Upper lobe of left lung (tissue), 6 donors: ENCODE measurements at regions not wholly inside any gene's neighbourhood (a gene's known extent, or its start where the extent isn't known, plus 50 kb on each side); places are given as distances from the start of the nearest gene placed in this dataset.

Source experiments
- ATAC-seq, 2 donors: fragments of 200-7000 bp; cut with Tn5 transposase; one replicate each; pipeline ENCODE4 v1.9.1; 2022; ENCODE audit warnings: mild to moderate bottlenecking in 2 of 2, moderate library complexity in 2 of 2; ENCODE audit not compliant: low FRiP score in 2 of 2
- DNase-seq, 2 donors: peaks; one replicate each; pipeline ENCODE4 v3.0.0-alpha.2; 2019 to 2020
- H3K27ac ChIP-seq, 4 donors: fragments of 200-600 bp; sonication (generic); one replicate each; pipeline ENCODE4 v1.5.1; 2016 to 2019
- H3K27me3 ChIP-seq, 4 donors: fragments of 200-600 bp; sonication (generic); one replicate each; pipeline ENCODE4 v1.5.1; 2017 to 2019
- H3K36me3 ChIP-seq, 4 donors: fragments of 200-600 bp; sonication (generic); one replicate each; pipeline ENCODE4 v1.5.1; 2016 to 2019
- H3K4me1 ChIP-seq, 4 donors: fragments of 200-600 bp; sonication (generic); one replicate each; pipeline ENCODE4 v1.5.1; 2018 to 2019
- H3K4me3 ChIP-seq, 4 donors: fragments of 200-600 bp; sonication (generic); one replicate each; pipeline ENCODE4 v1.5.1; 2017 to 2019; ENCODE audit warnings: mild to moderate bottlenecking in 2 of 4, moderate library complexity in 1 of 4
- H3K9me3 ChIP-seq, 4 donors: fragments of 200-600 bp; sonication (generic); one replicate each; pipeline ENCODE4 v1.5.1; 2018 to 2019
- EP300 ChIP-seq, 4 donors: sonication (generic); formaldehyde crosslinking; IDR thresholded peaks; one replicate each; pipeline ENCODE4 v1.5.1; 2017; ENCODE audit warnings: antibody characterized with exemption in 4 of 4, control low read depth in 2 of 4
- POLR2A ChIP-seq, 4 donors: fragments of 450-650 bp; IDR thresholded peaks; one replicate each; pipeline ENCODE4 v1.5.1; 2016 to 2017; ENCODE audit warnings: antibody characterized with exemption in 4 of 4, mild to moderate bottlenecking in 2 of 4
- POLR2AphosphoS5 ChIP-seq, 2 donors: sonication (generic); formaldehyde crosslinking; IDR thresholded peaks; one replicate each; pipeline ENCODE4 v1.5.1; 2017; ENCODE audit warnings: antibody characterized with exemption in 2 of 2
- WGBS, 2 donors: methylation state at CpG; one replicate each; pipeline ENCODE4 v1.1.5; 2017 to 2018; 5-methylcytosine and 5-hydroxymethylcytosine counted together
- TF ChIP-seq, protein P1 (sequence below), 6 experiments: fragments of 450-650 bp in 4 of 6; fragments of 200-600 bp in 2 of 6; sonication (generic) in 2 of 6; IDR thresholded peaks; one replicate each; pipeline ENCODE4 v1.5.1; 2016 to 2019; ENCODE audit warnings: antibody characterized with exemption in 6 of 6
- donor health status: DM: no; HTN: no; CAD: no; lungs with moderate emphysema.
- donor health status: DM: no; HTN: yes; CAD: no; lungs with severe emphysema.

- Histone ChIP-seq H3K27me3 (no peaks in the 10 kb centered on the region), H3K9me3 (no peaks in the 10 kb centered on the region), H3K4me3 (no peak overlapping the region), H3K4me1 (no peaks in the 10 kb centered on the region), H3K36me3 (no peaks in the 10 kb centered on the region), H3K27ac (no peak overlapping the region)
- TF ChIP-seq, protein P1, sequence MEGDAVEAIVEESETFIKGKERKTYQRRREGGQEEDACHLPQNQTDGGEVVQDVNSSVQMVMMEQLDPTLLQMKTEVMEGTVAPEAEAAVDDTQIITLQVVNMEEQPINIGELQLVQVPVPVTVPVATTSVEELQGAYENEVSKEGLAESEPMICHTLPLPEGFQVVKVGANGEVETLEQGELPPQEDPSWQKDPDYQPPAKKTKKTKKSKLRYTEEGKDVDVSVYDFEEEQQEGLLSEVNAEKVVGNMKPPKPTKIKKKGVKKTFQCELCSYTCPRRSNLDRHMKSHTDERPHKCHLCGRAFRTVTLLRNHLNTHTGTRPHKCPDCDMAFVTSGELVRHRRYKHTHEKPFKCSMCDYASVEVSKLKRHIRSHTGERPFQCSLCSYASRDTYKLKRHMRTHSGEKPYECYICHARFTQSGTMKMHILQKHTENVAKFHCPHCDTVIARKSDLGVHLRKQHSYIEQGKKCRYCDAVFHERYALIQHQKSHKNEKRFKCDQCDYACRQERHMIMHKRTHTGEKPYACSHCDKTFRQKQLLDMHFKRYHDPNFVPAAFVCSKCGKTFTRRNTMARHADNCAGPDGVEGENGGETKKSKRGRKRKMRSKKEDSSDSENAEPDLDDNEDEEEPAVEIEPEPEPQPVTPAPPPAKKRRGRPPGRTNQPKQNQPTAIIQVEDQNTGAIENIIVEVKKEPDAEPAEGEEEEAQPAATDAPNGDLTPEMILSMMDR (IDR thresholded peaks at IDR 0.05) = no peak
- TF ChIP-seq POLR2AphosphoS5 (IDR thresholded peaks at IDR 0.05) (no peak), EP300 (IDR thresholded peaks at IDR 0.05) (no peak), POLR2A (IDR thresholded peaks at IDR 0.05) (no peak)
- no peak for DNase-seq
- ATAC-seq = peak in 1 of 2 donors; percentile 74
- WGBS, 2 donors = 86% methylated on average over 5 of the region's 5 CpGs
Measured at GRCh38 chr12:19869413-19869812, 430.1 kb downstream of the AEBP2 start.

GRCh38 chr12:19872621-19873540 is 433.6 kb downstream of the AEBP2 start:
- no peak overlapping the region for H3K27ac ChIP-seq
- TF ChIP-seq POLR2AphosphoS5 (IDR thresholded peaks at IDR 0.05) (no peak), EP300 (IDR thresholded peaks at IDR 0.05) (no peak), POLR2A (IDR thresholded peaks at IDR 0.05) (no peak)
- TF ChIP-seq, protein P1 (IDR thresholded peaks at IDR 0.05) = no peak
- 84 to 91% methylated on average over 9 of the region's 9 CpGs for WGBS, 2 donors

DNA sequence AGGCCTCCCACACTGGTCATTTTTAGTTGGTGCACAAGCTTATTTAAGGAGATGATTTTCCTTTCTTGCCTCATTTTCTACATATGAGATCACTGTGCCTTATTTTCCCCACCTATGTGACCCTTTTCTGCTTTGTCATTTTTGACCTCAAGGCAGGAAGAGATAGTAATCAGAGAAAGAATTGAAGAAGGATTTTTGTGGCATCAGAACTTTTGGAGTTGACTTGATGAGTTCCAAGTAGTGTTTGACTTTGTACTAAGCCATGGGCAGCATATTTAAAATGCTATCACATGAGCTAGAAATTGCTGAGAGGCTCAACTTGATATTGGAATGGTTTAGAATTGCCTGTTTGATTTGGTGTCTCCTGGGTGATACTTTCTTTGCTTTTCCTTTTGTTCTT is 440.8 kb downstream of the AEBP2 start:
- DNase-seq (no peak), ATAC-seq (no peak)
- Histone ChIP-seq H3K27ac (no peak overlapping the region), H3K36me3 (no peaks in the 10 kb centered on the region), H3K9me3 (no peaks in the 10 kb centered on the region), H3K27me3 (no peaks in the 10 kb centered on the region), H3K4me3 (no peak overlapping the region), H3K4me1 (peaks cover 0 to 3% (median 0%) of the 10 kb centered on the region in 4 donors)
- TF ChIP-seq EP300 (IDR thresholded peaks at IDR 0.05) (no peak), POLR2A (IDR thresholded peaks at IDR 0.05) (no peak), POLR2AphosphoS5 (IDR thresholded peaks at IDR 0.05) (no peak)
- TF ChIP-seq, protein P1 (IDR thresholded peaks at IDR 0.05) = no peak

More at GRCh38 chr12:19872621-19873540, 433.6 kb downstream of the AEBP2 start:
- ATAC-seq (no peak), DNase-seq (no peak)
- Histone ChIP-seq H3K36me3 (no peaks in the 10 kb centered on the region), H3K4me3 (no peak overlapping the region), H3K9me3 (no peaks in the 10 kb centered on the region), H3K4me1 (no peaks in the 10 kb centered on the region), H3K27me3 (no peaks in the 10 kb centered on the region)

DNA sequence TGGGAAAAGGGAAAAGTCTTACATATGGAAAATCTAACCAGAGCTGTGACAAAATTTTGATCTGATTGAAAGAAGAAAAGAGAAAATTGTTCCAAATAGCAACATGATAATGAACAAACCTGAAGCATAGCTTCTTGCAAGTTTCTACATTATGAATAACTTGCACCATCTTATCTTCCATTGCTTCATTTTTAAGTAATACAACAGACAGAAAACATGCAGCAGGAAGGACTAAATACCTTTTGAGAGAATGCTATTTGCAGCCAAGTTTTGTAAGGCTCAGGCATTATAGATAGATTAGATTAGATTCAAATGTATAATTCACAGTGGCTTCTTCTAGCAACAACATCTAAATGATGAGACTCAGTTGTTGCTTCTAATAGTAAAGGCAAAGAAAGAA is 441.4 kb downstream of the AEBP2 start:
- no peak overlapping the region for H3K27ac ChIP-seq
- no peak for ATAC-seq
- TF ChIP-seq POLR2A (IDR thresholded peaks at IDR 0.05) (no peak), POLR2AphosphoS5 (IDR thresholded peaks at IDR 0.05) (no peak), EP300 (IDR thresholded peaks at IDR 0.05) (no peak)
- TF ChIP-seq, protein P1 (IDR thresholded peaks at IDR 0.05) = no peak

DNA sequence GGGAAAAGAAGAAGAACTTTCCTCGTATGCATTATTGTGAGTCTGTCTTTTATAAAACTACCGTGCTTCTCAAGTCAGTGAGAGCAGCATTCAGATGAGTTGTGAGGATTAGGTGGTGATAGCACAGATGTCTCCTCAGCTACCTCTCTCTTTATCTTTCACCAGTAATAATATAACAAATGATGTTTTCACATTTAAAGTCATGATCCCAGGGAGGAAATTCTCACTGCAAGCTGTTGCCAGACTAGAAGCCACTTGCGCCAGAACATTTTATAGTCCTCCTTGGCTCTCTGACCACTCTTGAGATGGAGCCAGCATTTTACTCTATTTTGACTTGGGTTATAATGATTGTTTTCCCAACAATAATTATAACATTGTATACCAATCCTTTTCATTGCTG is 443.1 kb downstream of the AEBP2 start:
- no peaks in the 10 kb centered on the region for H3K36me3 ChIP-seq
- WGBS, 2 donors = 68 to 83% methylated on average over 3 of the region's 3 CpGs
- no peak overlapping the region for H3K27ac ChIP-seq
- H3K4me1 ChIP-seq = peaks cover 0 to 3% (median 0%) of the 10 kb centered on the region in 4 donors
- no peak for TF ChIP-seq POLR2A (IDR thresholded peaks at IDR 0.05)
- TF ChIP-seq, protein P1 (IDR thresholded peaks at IDR 0.05) = no peak
- no peak for TF ChIP-seq EP300 (IDR thresholded peaks at IDR 0.05)
- TF ChIP-seq POLR2AphosphoS5 (IDR thresholded peaks at IDR 0.05) = no peak
- no peaks in the 10 kb centered on the region for H3K27me3 ChIP-seq
- no peak for DNase-seq
- no peak overlapping the region for H3K4me3 ChIP-seq
- no peak for ATAC-seq
- no peaks in the 10 kb centered on the region for H3K9me3 ChIP-seq

More for the DNA sequence above, 441.4 kb downstream of the AEBP2 start:
- DNase-seq = no peak
- Histone ChIP-seq H3K36me3 (no peaks in the 10 kb centered on the region), H3K27me3 (no peaks in the 10 kb centered on the region), H3K4me3 (no peak overlapping the region), H3K9me3 (no peaks in the 10 kb centered on the region), H3K4me1 (peaks cover 0 to 3% (median 0%) of the 10 kb centered on the region in 4 donors)
